Left lung (tissue), 4 donors: ENCODE measurements at regions not wholly inside any gene's neighbourhood (a gene's known extent, or its start where the extent isn't known, plus 50 kb on each side); places are given as distances from the start of the nearest gene placed in this dataset.
A peak's percentile ranks its signal among the peaks of the same experiment; 100 is the strongest.
"Not testable (repeated sequence)": the region's sequence is repeated elsewhere in the genome, so short reads cannot be mapped to it uniquely, and the experiment has no call there.

Experiments
- ATAC-seq: fragments of 200-7000 bp; cut with Tn5 transposase; one replicate; pipeline ENCODE4 v1.9.1; 2020; ENCODE audit warnings: moderate library complexity
- DNase-seq, 4 donors: peaks; one replicate each; pipeline ENCODE4 v3.0.0-alpha.2; 2013 to 2020
- H3K27ac ChIP-seq, 2 donors: fragments of 200-600 bp; sonication (generic) in 1 of 2; one replicate each; pipeline versions ENCODE4 v1.5.0 to v1.8.0; 2020 to 2021
- H3K27me3 ChIP-seq, 2 donors: fragments of 200-600 bp; sonication (generic) in 1 of 2; one replicate each; pipeline versions ENCODE4 v1.5.0 to v1.8.0; 2020 to 2021
- H3K36me3 ChIP-seq, 2 donors: fragments of 200-600 bp; sonication (generic) in 1 of 2; one replicate each; pipeline versions ENCODE4 v1.5.0 to v1.8.0; 2020 to 2021
- H3K4me1 ChIP-seq, 2 donors: fragments of 200-600 bp; one replicate each; pipeline ENCODE4 v1.8.0; 2021
- H3K4me3 ChIP-seq, 2 donors: fragments of 200-600 bp; sonication (generic) in 1 of 2; one replicate each; pipeline versions ENCODE4 v1.5.0 to v1.8.0; 2020 to 2021; ENCODE audit warnings: mild to moderate bottlenecking in 1 of 2
- H3K9me3 ChIP-seq, 2 donors: fragments of 200-600 bp; sonication (generic) in 1 of 2; one replicate each; pipeline versions ENCODE4 v1.5.0 to v1.8.0; 2020 to 2021
- intact Hi-C, 2 donors: fragments of 100-400 bp; cut with DNase I; formaldehyde crosslinking; loops; one replicate each; pipeline versions ENCODE4 v1.11.2 to v1.14.2; 2022
- TF ChIP-seq, protein P1 (sequence below), 2 donors: fragments of 200-600 bp; sonication (generic) in 1 of 2; IDR thresholded peaks; one replicate each; pipeline versions ENCODE4 v1.5.0 to v1.8.0; 2021; ENCODE audit warnings: antibody characterized with exemption in 2 of 2
- donor health status: DM: no; HTN: yes; CAD: no.
- donor health status: DM: no; HTN: no; CAD: no.

DNA sequence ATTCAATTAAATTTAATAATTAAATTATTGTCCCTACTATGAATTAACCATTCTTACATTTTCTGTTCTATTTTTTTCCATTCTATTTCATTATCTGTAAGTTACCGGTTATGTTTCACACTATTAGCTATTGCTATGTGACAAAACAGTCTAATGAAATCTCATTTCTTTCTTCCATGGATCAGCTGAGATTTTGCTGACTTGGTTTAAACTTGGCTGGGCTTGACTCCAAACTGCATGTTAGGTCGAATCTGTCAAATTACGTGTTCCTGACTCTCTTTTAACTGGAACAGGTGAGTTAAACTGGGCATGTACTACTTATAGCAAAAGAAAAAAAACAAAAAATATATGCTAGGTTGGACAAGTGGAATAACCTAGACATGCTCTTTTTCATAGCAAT is 1464.4 kb downstream of the OLFM4 start:
- Histone ChIP-seq H3K27ac (no peak overlapping the region), H3K4me3 (no peak overlapping the region), H3K27me3 (no peaks in the 10 kb centered on the region), H3K4me1 (no peaks in the 10 kb centered on the region), H3K9me3 (peaks cover 0 to 5% of the 10 kb centered on the region in 2 donors), H3K36me3 (no peaks in the 10 kb centered on the region)
- TF ChIP-seq, protein P1, sequence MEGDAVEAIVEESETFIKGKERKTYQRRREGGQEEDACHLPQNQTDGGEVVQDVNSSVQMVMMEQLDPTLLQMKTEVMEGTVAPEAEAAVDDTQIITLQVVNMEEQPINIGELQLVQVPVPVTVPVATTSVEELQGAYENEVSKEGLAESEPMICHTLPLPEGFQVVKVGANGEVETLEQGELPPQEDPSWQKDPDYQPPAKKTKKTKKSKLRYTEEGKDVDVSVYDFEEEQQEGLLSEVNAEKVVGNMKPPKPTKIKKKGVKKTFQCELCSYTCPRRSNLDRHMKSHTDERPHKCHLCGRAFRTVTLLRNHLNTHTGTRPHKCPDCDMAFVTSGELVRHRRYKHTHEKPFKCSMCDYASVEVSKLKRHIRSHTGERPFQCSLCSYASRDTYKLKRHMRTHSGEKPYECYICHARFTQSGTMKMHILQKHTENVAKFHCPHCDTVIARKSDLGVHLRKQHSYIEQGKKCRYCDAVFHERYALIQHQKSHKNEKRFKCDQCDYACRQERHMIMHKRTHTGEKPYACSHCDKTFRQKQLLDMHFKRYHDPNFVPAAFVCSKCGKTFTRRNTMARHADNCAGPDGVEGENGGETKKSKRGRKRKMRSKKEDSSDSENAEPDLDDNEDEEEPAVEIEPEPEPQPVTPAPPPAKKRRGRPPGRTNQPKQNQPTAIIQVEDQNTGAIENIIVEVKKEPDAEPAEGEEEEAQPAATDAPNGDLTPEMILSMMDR (IDR thresholded peaks at IDR 0.05), result no peak
- no peak for DNase-seq
- no peak for ATAC-seq
- intact Hi-C loops, result no loop called here

DNA sequence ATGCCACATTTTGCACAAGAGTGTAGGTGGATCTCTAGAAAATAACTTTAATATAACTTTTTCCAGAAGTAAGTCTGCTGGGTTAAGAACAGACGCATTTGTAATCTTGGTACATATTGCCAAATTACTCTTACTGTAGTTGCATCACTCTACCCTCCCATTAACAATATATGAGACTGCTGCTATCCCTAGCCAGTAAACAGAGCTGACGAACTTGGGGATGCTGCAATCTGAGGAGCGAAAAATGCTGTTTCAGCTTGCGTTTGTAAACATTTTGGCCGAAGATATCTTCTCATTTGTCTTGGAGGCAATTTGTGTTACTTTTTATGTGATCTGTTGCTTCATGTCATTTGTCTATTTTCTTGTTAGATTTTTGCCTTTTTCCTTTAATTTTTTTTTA is 1482.8 kb downstream of the OLFM4 start:
- intact Hi-C loops, result no loop called here
- no peaks in the 10 kb centered on the region for H3K9me3 ChIP-seq
- no peak overlapping the region for H3K27ac ChIP-seq
- ATAC-seq, result no peak
- no peaks in the 10 kb centered on the region for H3K27me3 ChIP-seq
- H3K36me3 ChIP-seq, result no peaks in the 10 kb centered on the region
- DNase-seq, result peak in 2 of 4 donors; percentile 16 to 74
- no peak overlapping the region for H3K4me3 ChIP-seq
- TF ChIP-seq, protein P1 (IDR thresholded peaks at IDR 0.05), result no peak
- H3K4me1 ChIP-seq, result no peaks in the 10 kb centered on the region

DNA sequence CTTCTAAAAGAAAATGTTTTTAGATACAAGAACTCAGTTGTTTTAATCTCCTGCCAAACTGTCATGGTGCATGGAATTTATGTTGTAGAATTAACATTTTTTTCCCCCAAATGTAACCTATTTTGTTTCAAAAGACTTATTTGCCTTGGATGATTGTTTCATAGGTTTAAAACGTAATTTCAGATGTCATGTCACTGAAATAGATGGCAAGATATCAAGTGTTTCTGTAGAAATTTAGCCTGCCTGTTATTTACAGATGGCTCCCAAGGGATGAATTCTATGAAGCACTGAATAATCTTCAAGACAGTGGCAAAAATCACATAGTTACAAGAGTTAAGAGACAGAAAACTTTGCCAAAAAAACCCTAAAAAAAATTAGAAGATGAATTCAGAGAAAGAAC is 1484.6 kb downstream of the OLFM4 start:
- intact Hi-C loops, result no loop called here
- H3K27me3 ChIP-seq, result no peaks in the 10 kb centered on the region
- TF ChIP-seq, protein P1 (IDR thresholded peaks at IDR 0.05), result no peak
- H3K9me3 ChIP-seq, result no peaks in the 10 kb centered on the region
- ATAC-seq, result no peak
- H3K4me1 ChIP-seq, result no peaks in the 10 kb centered on the region
- H3K4me3 ChIP-seq, result no peak overlapping the region
- H3K36me3 ChIP-seq, result no peaks in the 10 kb centered on the region
- DNase-seq, result no peak
- no peak overlapping the region for H3K27ac ChIP-seq

DNA sequence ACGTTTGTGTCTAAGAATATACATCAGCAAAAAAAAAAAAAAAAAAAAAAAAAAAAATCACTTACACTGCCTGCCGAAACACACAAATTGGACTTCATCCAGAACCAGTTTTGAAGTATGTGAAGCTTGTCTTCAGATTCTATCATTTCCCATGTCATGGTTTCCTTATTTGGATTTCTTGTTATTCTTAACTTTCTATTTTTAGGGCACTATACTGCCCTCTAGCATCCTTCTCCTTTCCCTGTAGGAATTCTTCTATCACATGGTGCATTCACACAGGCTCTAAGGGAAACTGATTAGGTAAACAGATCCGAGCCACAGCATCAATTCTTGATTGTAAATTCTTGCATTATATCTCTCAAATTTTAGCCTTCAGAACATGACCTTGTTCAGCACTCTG is 1507.5 kb downstream of the OLFM4 start:
- TF ChIP-seq, protein P1 (IDR thresholded peaks at IDR 0.05), result no peak
- Histone ChIP-seq H3K4me3 (no peak overlapping the region), H3K4me1 (no peaks in the 10 kb centered on the region), H3K9me3 (no peaks in the 10 kb centered on the region), H3K27ac (no peak overlapping the region), H3K27me3 (no peaks in the 10 kb centered on the region), H3K36me3 (no peaks in the 10 kb centered on the region)
- DNase-seq (peak in 2 of 4 donors; percentile 3 to 9), ATAC-seq (no peak)
- intact Hi-C loops, result no loop called here

DNA sequence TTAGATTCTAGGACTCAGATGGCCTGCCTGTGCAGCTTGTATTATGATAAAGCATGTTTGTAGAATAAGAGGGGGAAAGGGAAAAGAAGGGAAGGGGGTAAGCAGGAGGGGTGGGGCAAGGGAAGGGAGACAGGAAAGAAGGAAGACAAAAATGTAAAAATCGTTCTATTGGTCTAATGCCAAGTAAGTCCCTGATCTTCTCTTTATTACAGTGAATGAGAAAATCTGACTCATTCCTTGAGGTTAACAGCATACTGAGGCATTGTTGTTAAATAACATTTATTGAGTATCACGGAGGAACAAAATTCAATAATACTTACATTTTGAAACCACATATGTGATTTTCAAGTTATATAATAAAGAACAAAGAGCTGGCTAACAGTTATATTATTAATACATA is 1534.7 kb downstream of the OLFM4 start:
- Histone ChIP-seq H3K9me3 (peaks cover 0 to 6% of the 10 kb centered on the region in 2 donors), H3K4me1 (no peaks in the 10 kb centered on the region), H3K4me3 (no peak overlapping the region), H3K27me3 (no peaks in the 10 kb centered on the region), H3K36me3 (no peaks in the 10 kb centered on the region), H3K27ac (no peak overlapping the region)
- ATAC-seq (no peak), DNase-seq (no peak)
- TF ChIP-seq, protein P1 (IDR thresholded peaks at IDR 0.05), result no peak
- intact Hi-C loops, result no loop called here

DNA sequence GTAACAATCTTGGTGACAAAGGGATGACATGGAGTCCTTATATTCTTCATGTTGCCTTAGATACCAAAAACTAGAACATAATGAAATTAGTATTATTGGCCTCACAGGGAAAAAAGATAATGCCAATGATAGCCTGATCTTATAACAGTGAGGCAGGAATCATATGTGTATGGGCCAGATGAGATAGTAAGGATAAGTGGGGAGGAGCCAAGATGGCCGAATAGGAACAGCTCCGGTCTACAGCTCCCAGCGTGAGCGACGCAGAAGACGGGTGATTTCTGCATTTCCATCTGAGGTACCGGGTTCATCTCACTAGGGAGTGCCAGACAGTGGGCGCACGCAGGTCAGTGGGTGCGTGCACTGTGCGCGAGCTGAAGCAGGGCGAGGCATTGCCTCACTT is 1543.4 kb downstream of the OLFM4 start:
- DNase-seq, H3K4me1 ChIP-seq, H3K27me3 ChIP-seq, H3K27ac ChIP-seq, ATAC-seq, intact Hi-C loops, H3K9me3 ChIP-seq, H3K4me3 ChIP-seq, H3K36me3 ChIP-seq: not testable (repeated sequence)
